ENCODE measurements at regions not wholly inside any gene's neighbourhood (a gene's known extent, or its start where the extent isn't known, plus 50 kb on each side); places are given as distances from the start of the nearest gene placed in this dataset.

DNA sequence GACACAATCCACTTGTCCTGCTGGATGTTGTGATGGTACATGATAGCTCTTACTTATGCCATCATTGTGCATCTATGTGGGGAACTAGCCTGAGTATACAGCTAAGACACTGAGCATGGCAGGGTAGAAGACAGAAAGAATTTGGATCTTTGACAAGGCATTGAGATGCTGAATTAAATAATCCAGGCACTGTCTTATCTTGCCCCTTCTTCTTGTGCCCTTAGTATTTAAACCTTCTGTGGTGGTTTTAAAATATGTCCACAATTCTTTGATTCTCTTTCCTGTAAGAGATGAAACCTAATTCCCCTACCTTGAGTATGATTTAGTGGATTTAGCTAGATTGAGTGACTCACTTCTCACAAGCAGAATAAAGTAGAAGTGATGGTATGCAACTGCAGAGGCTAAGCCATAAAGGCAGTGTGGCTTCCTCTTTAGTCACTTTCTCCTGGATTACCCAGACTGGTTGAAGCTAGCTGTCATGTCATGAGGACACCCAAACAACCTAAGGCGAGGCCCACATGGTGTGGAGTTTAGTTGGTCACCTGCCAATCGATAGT, 174.0 kb upstream of the NREP start:
- TF ChIP-seq EZH2phosphoT487 (IDR thresholded peaks at IDR 0.05; ENCODE audit: low read length), result no peak
- TF ChIP-seq, protein P1, sequence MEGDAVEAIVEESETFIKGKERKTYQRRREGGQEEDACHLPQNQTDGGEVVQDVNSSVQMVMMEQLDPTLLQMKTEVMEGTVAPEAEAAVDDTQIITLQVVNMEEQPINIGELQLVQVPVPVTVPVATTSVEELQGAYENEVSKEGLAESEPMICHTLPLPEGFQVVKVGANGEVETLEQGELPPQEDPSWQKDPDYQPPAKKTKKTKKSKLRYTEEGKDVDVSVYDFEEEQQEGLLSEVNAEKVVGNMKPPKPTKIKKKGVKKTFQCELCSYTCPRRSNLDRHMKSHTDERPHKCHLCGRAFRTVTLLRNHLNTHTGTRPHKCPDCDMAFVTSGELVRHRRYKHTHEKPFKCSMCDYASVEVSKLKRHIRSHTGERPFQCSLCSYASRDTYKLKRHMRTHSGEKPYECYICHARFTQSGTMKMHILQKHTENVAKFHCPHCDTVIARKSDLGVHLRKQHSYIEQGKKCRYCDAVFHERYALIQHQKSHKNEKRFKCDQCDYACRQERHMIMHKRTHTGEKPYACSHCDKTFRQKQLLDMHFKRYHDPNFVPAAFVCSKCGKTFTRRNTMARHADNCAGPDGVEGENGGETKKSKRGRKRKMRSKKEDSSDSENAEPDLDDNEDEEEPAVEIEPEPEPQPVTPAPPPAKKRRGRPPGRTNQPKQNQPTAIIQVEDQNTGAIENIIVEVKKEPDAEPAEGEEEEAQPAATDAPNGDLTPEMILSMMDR (IDR thresholded peaks at IDR 0.05; ENCODE audit: low read length), result no peak
- no peak for TF ChIP-seq EZH2 (optimal IDR thresholded peaks at IDR 0.05; ENCODE audit: low read depth, low read length)
- Histone ChIP-seq H3F3A (ENCODE audit: insufficient read depth, low read length) (no peaks in the 10 kb centered on the region), H3K9ac (ENCODE audit: low read length) (no peak overlapping the region), H3K27ac (ENCODE audit: low read length) (no peak overlapping the region), H3K4me1 (ENCODE audit: low read length) (no peaks in the 10 kb centered on the region), H3K27me3 (replicated peaks; ENCODE audit: insufficient read depth, low read length) (no peaks in the 10 kb centered on the region), H3K79me2 (ENCODE audit: low read length) (no peaks in the 10 kb centered on the region), H4K20me1 (ENCODE audit: insufficient read depth, low read length) (no peaks in the 10 kb centered on the region), H3K9me2 (replicated peaks; ENCODE audit: insufficient read depth, low read length) (no peaks in the 10 kb centered on the region), H2AFZ (ENCODE audit: low read length) (no peak overlapping the region), H3K4me2 (ENCODE audit: low read depth, low read length) (no peak overlapping the region), H3K36me3 (replicated peaks; ENCODE audit: insufficient read depth, low read length) (no peaks in the 10 kb centered on the region), H3K4me3 (ENCODE audit: low read length) (no peak overlapping the region), H3K9me3 (replicated peaks; ENCODE audit: insufficient read depth, low read length) (no peaks in the 10 kb centered on the region)
- DNase-seq, result no peak

GRCh38 chr5:111930449-111930848, 173.5 kb upstream of the NREP start:
- no peak overlapping the region for H3K4me3 ChIP-seq (ENCODE audit: low read length)
- H3K9ac ChIP-seq (ENCODE audit: low read length), result no peak overlapping the region
- H3K9me2 ChIP-seq (replicated peaks; ENCODE audit: insufficient read depth, low read length), result no peaks in the 10 kb centered on the region
- no peaks in the 10 kb centered on the region for H3K4me1 ChIP-seq (ENCODE audit: low read length)
- no peak for TF ChIP-seq EZH2 (optimal IDR thresholded peaks at IDR 0.05; ENCODE audit: low read depth, low read length)
- TF ChIP-seq, protein P1 (IDR thresholded peaks at IDR 0.05; ENCODE audit: low read length), result no peak
- no peak for TF ChIP-seq EZH2phosphoT487 (IDR thresholded peaks at IDR 0.05; ENCODE audit: low read length)
- no peaks in the 10 kb centered on the region for H4K20me1 ChIP-seq (ENCODE audit: insufficient read depth, low read length)
- no peak overlapping the region for H3K27ac ChIP-seq (ENCODE audit: low read length)
- no peaks in the 10 kb centered on the region for H3K36me3 ChIP-seq (replicated peaks; ENCODE audit: insufficient read depth, low read length)
- no peaks in the 10 kb centered on the region for H3F3A ChIP-seq (ENCODE audit: insufficient read depth, low read length)
- H3K79me2 ChIP-seq (ENCODE audit: low read length), result no peaks in the 10 kb centered on the region
- no peaks in the 10 kb centered on the region for H3K27me3 ChIP-seq (replicated peaks; ENCODE audit: insufficient read depth, low read length)
- no peak for DNase-seq
- no peak overlapping the region for H2AFZ ChIP-seq (ENCODE audit: low read length)
- H3K4me2 ChIP-seq (ENCODE audit: low read depth, low read length), result no peak overlapping the region
- H3K9me3 ChIP-seq (replicated peaks; ENCODE audit: insufficient read depth, low read length), result no peaks in the 10 kb centered on the region

DNA sequence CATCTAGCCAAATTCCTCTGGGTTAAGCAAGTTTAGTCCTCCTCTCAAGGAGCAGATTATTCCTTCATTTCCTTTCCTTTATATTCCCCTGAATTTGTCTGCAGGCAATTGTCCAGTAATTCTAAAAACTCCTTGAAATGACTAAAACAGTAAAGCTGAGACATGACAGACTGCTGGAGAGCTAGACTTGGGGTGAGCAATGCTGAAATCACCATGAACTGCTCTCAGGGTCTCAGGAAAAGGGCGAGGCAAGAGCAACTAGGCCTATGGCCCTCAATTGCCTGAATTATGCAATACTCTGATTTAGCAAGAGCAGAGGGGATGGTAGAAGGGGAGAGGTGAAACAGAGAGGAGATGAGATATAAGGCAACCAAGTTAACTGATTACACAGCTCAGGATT, 172.9 kb upstream of the NREP start:
- no peaks in the 10 kb centered on the region for H3K9me3 ChIP-seq (replicated peaks; ENCODE audit: insufficient read depth, low read length)
- H3K27me3 ChIP-seq (replicated peaks; ENCODE audit: insufficient read depth, low read length), result no peaks in the 10 kb centered on the region
- H3K9ac ChIP-seq (ENCODE audit: low read length), result no peak overlapping the region
- no peak overlapping the region for H2AFZ ChIP-seq (ENCODE audit: low read length)
- H3F3A ChIP-seq (ENCODE audit: insufficient read depth, low read length), result no peaks in the 10 kb centered on the region
- no peaks in the 10 kb centered on the region for H3K36me3 ChIP-seq (replicated peaks; ENCODE audit: insufficient read depth, low read length)
- H3K4me3 ChIP-seq (ENCODE audit: low read length), result no peak overlapping the region
- H3K4me2 ChIP-seq (ENCODE audit: low read depth, low read length), result no peak overlapping the region
- no peaks in the 10 kb centered on the region for H3K9me2 ChIP-seq (replicated peaks; ENCODE audit: insufficient read depth, low read length)
- no peak for TF ChIP-seq EZH2 (optimal IDR thresholded peaks at IDR 0.05; ENCODE audit: low read depth, low read length)
- TF ChIP-seq, protein P1 (IDR thresholded peaks at IDR 0.05; ENCODE audit: low read length), result no peak
- no peak for TF ChIP-seq EZH2phosphoT487 (IDR thresholded peaks at IDR 0.05; ENCODE audit: low read length)
- no peaks in the 10 kb centered on the region for H4K20me1 ChIP-seq (ENCODE audit: insufficient read depth, low read length)
- no peak for DNase-seq
- H3K79me2 ChIP-seq (ENCODE audit: low read length), result no peaks in the 10 kb centered on the region
- no peak overlapping the region for H3K27ac ChIP-seq (ENCODE audit: low read length)
- no peaks in the 10 kb centered on the region for H3K4me1 ChIP-seq (ENCODE audit: low read length)

All from MM.1S (cell line).